ENCODE measurements at regions not wholly inside any gene's neighbourhood (a gene's known extent, or its start where the extent isn't known, plus 50 kb on each side); places are given as distances from the start of the nearest gene placed in this dataset.

DNA sequence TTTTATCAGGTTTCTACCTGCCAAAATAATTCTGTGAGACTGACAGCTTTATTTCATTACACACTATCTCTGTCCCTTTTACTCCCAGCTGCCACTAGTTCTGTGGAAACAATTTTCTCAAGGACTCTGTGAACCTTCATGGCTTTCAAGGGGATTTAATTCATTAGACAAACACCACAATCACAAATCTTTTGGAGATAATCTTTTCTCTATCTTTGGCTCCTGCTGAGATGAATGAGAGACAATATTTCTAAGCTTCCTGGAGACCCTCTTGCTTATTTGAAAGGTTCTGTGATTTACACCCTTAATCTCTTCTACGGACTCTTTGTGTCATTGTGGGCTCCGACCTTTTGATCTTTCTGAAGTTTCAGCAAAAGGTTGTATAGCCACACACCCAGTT, 222.6 kb downstream of the PRDM9 start:
- no peak for TF ChIP-seq EZH2 (IDR thresholded peaks at IDR 0.05; ENCODE audit: borderline replicate concordance, low read length)
- TF ChIP-seq CTCF (IDR thresholded peaks at IDR 0.05; ENCODE audit: low read length) = no peak
